ENCODE measurements at regions not wholly inside any gene's neighbourhood (a gene's known extent, or its start where the extent isn't known, plus 50 kb on each side); places are given as distances from the start of the nearest gene placed in this dataset.
A peak's percentile ranks its signal among the peaks of the same experiment; 100 is the strongest.
"Not testable (repeated sequence)": the region's sequence is repeated elsewhere in the genome, so short reads cannot be mapped to it uniquely, and the experiment has no call there.

DNA sequence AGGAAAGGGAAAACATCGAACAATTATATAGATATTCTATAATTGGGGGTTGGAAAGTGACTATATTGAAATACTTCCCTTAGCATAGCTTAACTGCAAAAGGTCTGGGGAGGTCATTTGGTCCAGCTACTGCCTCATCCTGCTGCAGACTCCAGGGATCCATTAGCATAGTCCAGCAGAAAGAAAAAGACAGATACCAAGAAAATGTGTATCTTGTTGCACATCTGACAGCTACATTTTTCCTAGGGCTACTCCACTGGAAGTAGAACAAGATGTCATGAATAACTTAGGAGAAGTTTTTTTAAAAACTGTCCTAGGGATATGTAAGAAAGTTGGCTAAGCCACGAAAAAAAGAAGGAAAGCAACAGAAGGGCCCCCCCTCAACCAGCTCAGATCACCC lies 92.9 kb upstream of the SLC30A5 start:
- no peak for TF ChIP-seq JUND (IDR thresholded peaks at IDR 0.05; ENCODE audit: low read depth)
- no peak for DNase-seq (ENCODE audit: low read depth in 1 of 2, low spot score in 1 of 2)
- in situ Hi-C loops (cut with HindIII; ENCODE audit: low pct_unique_long_range_greater_than_20kb, low sequenced_read_pairs): no loop called here

DNA sequence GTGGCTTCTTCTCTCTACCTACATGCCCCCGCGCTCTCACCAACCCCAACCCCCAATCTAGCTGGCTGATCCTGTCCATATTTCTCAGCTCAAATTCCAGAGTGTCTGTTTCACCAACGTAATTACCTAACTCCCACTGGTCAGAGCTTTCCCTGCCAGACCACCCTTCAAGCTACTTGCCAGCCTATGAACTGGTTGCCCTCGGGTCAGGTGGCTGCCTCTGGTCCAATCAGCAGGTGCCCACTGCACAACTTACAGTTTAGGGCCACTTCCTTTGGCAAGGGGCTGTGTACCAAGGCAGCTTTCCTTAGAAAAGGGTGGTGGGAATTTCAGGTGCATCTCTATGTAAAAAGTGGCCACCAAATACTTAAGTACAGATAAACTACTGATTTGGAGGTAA lies 92.2 kb upstream of the SLC30A5 start:
- no peak for DNase-seq (ENCODE audit: low read depth in 1 of 2, low spot score in 1 of 2)
- in situ Hi-C loops (cut with HindIII; ENCODE audit: low pct_unique_long_range_greater_than_20kb, low sequenced_read_pairs): no loop called here
- TF ChIP-seq JUND (IDR thresholded peaks at IDR 0.05; ENCODE audit: low read depth): no peak

- DNase-seq (ENCODE audit: low read depth in 1 of 2, low spot score in 1 of 2): no peak
Measured at GRCh38 chr5:69004127-69004526, 89.7 kb upstream of the SLC30A5 start.

DNA sequence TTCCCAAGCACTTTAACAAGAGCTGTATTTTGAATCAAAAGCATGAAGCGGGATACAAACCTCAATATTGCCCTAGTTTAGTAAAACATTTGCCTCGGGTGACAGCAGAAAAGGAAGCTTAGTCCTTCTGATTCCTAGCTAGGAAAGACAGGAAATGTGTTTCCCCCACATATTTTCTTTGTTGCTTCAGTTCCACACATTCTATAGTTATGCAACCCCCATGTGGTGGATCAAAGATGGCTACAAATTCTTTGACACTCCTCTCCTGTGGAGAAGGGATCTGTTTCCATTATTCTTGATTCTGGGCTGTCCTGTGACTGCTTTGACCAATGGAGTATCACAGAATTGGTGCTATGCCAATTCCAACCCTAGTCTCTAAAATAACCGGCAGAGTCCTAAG lies 89.1 kb upstream of the SLC30A5 start:
- in situ Hi-C loops (cut with HindIII; ENCODE audit: low pct_unique_long_range_greater_than_20kb, low sequenced_read_pairs): no loop called here
- TF ChIP-seq JUND (IDR thresholded peaks at IDR 0.05; ENCODE audit: low read depth): no peak
- no peak for DNase-seq (ENCODE audit: low read depth in 1 of 2, low spot score in 1 of 2)

More at GRCh38 chr5:69004127-69004526, 89.7 kb upstream of the SLC30A5 start:
- in situ Hi-C loops (cut with HindIII; ENCODE audit: low pct_unique_long_range_greater_than_20kb, low sequenced_read_pairs): no loop called here
- TF ChIP-seq JUND (IDR thresholded peaks at IDR 0.05; ENCODE audit: low read depth): no peak

- no peak for TF ChIP-seq JUND (IDR thresholded peaks at IDR 0.05; ENCODE audit: low read depth)
- in situ Hi-C loops (cut with HindIII; ENCODE audit: low pct_unique_long_range_greater_than_20kb, low sequenced_read_pairs): no loop called here
- no peak for DNase-seq (ENCODE audit: low read depth in 1 of 2, low spot score in 1 of 2)
Measured at GRCh38 chr5:69006030-69006429, 87.8 kb upstream of the SLC30A5 start.

- no peak for DNase-seq (ENCODE audit: low read depth in 1 of 2, low spot score in 1 of 2)
- TF ChIP-seq JUND (IDR thresholded peaks at IDR 0.05; ENCODE audit: low read depth): no peak
- in situ Hi-C loops (cut with HindIII; ENCODE audit: low pct_unique_long_range_greater_than_20kb, low sequenced_read_pairs): no loop called here
Measured at GRCh38 chr5:69007163-69007562, 86.7 kb upstream of the SLC30A5 start.

DNA sequence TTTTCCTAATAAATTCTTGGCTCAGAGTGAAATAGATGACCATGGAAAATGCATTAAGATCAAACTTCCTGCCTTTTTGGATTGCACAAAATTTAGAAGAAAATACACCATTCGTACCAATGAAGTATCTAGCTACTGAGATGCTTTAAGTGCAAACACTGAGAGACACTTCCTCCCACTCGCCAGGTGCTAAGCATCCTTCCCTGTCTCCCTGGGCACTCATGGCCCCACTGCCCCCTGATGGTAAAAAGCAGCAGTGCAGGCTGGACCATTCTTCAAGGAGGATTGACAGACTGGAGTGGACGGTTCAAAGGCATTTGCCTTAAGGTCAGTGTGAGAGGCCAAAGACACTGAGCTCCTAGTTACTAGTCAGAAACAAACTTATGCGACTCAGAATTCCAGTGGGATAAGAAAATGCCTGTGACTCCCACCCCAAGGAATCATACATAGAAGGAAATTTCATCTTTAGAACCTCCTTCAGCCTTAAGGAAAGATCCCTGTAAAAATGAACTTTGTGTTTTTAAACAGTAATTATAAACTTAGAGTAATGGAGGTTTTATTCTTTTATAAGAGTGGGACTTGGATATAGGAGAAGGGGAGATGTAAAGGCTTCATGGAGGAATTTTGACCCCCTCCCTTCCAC lies 86.0 kb upstream of the SLC30A5 start:
- no peak for TF ChIP-seq JUND (IDR thresholded peaks at IDR 0.05; ENCODE audit: low read depth)
- in situ Hi-C loops (cut with HindIII; ENCODE audit: low pct_unique_long_range_greater_than_20kb, low sequenced_read_pairs): no loop called here
- DNase-seq (ENCODE audit: low read depth in 1 of 2, low spot score in 1 of 2): peak; percentile 17 to 86

DNA sequence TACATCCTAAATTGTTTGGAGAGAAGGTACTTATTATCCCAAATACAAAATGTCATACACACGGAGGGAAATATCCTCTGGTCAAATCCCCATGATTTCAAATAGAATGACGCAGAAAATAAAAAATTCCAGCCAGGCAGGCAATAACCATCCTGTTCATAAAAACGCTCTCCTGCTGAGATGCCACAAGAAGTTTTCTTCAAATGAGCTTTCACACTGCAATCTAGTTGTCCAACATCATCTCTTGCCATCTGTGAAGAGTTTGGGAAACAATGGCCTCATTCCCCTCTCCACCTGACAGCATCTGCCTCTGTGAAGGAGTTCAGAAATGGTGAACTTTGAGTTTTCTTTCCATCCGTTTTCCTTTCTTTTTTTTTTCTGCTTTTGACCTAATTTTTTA lies 83.3 kb upstream of the SLC30A5 start:
- TF ChIP-seq JUND (IDR thresholded peaks at IDR 0.05; ENCODE audit: low read depth): no peak
- DNase-seq (ENCODE audit: low read depth in 1 of 2, low spot score in 1 of 2): no peak
- in situ Hi-C loops (cut with HindIII; ENCODE audit: low pct_unique_long_range_greater_than_20kb, low sequenced_read_pairs): no loop called here

DNA sequence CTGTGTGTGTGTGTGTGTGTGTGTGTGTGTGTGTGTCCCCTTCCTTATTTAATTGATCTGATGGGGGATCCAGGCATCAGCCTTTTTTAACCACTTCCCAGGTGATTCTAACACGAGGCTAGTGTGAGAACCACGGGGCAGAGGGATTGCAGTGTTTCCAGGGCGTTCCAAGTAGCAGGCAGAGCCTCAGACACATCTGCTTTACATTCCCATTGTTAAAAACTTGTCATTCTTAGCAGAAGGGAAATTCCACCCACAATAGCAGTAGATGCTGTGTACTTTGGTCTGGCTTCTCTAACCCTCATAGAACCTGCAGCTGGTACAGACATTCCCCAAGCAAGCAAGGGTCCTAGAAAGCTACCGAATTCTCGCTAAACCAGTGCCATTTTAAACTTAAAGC lies 81.9 kb upstream of the SLC30A5 start:
- DNase-seq (ENCODE audit: low read depth in 1 of 2, low spot score in 1 of 2): no peak
- in situ Hi-C loops (cut with HindIII; ENCODE audit: low pct_unique_long_range_greater_than_20kb, low sequenced_read_pairs): no loop called here
- TF ChIP-seq JUND (IDR thresholded peaks at IDR 0.05; ENCODE audit: low read depth): no peak

GRCh38 chr5:69013481-69013880 lies 80.3 kb upstream of the SLC30A5 start:
- in situ Hi-C loops (cut with HindIII; ENCODE audit: low pct_unique_long_range_greater_than_20kb, low sequenced_read_pairs): no loop called here
- no peak for DNase-seq (ENCODE audit: low read depth in 1 of 2, low spot score in 1 of 2)
- no peak for TF ChIP-seq JUND (IDR thresholded peaks at IDR 0.05; ENCODE audit: low read depth)

DNA sequence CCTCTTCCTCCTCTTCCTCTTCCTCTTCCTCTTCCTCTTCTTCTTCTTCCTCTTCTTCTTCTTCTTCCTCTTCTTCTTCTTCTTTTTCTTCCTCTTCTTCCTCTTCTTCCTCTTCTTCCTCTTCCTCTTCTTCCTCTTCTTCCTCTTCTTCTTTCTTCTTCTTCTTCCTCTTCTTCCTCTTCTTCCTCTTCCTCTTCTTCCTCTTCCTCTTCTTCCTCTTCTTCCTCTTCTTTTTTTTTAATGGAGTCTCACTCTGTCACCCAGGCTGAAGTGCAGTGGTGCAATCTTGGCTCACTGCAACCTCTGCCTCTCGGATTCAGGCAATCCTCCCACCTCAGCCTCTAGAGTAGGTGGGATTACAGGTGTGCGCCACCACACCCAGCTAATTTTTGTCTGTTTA lies 79.8 kb upstream of the SLC30A5 start:
- in situ Hi-C loops (cut with HindIII; ENCODE audit: low pct_unique_long_range_greater_than_20kb, low sequenced_read_pairs); DNase-seq (ENCODE audit: low read depth in 1 of 2, low spot score in 1 of 2): not testable (repeated sequence)

- in situ Hi-C loops (cut with HindIII; ENCODE audit: low pct_unique_long_range_greater_than_20kb, low sequenced_read_pairs): no loop called here
- no peak for TF ChIP-seq JUND (IDR thresholded peaks at IDR 0.05; ENCODE audit: low read depth)
Measured at GRCh38 chr5:69019668-69020375, 74.0 kb upstream of the SLC30A5 start.

DNA sequence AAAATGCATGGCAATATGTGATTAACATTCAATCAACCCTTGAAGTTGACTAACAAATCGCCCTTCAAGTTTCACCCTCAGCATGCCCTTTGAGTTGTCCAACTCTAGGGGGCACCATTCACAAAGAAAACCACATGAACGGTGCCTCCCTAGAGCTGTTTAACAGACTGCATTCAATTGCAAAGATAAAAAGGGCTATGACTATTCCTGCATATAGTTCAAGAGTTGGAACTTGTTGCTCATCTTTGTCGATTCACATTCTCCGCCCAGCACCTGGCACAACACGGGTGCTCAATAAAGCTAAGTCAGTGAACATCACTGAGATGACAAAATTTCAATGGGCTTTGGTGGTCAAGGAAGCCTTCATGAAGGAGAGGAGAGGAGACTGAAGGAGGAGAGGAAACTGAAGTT lies 69.6 kb upstream of the SLC30A5 start:
- peak; percentile 54 to 83 for DNase-seq (ENCODE audit: low read depth in 1 of 2, low spot score in 1 of 2)
- in situ Hi-C loops (cut with HindIII; ENCODE audit: low pct_unique_long_range_greater_than_20kb, low sequenced_read_pairs): no loop called here

More at GRCh38 chr5:69019668-69020375, 74.0 kb upstream of the SLC30A5 start:
- no peak for DNase-seq (ENCODE audit: low read depth in 1 of 2, low spot score in 1 of 2)

GRCh38 chr5:69029292-69029691 lies 64.5 kb upstream of the SLC30A5 start:
- no peak for DNase-seq (ENCODE audit: low read depth in 1 of 2, low spot score in 1 of 2)
- in situ Hi-C loops (cut with HindIII; ENCODE audit: low pct_unique_long_range_greater_than_20kb, low sequenced_read_pairs): no loop called here
- no peak for TF ChIP-seq JUND (IDR thresholded peaks at IDR 0.05; ENCODE audit: low read depth)

More for the DNA sequence above, 69.6 kb upstream of the SLC30A5 start:
- no peak for TF ChIP-seq JUND (IDR thresholded peaks at IDR 0.05; ENCODE audit: low read depth)

All from T47D (cell line).